ENCODE measurements at regions not wholly inside any gene's neighbourhood (a gene's known extent, or its start where the extent isn't known, plus 50 kb on each side); places are given as distances from the start of the nearest gene placed in this dataset.
"Not testable (repeated sequence)": the region's sequence is repeated elsewhere in the genome, so short reads cannot be mapped to it uniquely, and the experiment has no call there.

DNA sequence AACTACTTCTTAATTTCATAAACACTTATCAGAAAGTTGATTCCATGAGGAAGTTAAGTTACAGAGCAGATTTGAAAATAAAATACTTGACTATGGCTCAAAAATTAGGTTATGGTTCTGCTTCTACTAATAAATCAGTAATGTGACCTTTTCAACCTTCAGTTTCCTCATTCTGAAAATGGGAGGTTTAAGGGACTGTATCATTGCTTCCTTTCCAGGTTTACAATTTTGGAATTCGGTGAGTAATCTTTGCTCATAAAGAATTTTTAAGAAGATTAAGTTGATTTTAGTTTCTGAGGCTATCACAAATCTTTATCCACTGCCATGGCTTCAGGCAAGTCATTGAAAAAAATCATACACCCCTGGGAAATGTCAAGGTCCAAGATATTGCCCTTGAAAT, 1061.2 kb downstream of the DIPK2A start:
- no peak for DNase-seq (ENCODE audit: low spot score)

DNA sequence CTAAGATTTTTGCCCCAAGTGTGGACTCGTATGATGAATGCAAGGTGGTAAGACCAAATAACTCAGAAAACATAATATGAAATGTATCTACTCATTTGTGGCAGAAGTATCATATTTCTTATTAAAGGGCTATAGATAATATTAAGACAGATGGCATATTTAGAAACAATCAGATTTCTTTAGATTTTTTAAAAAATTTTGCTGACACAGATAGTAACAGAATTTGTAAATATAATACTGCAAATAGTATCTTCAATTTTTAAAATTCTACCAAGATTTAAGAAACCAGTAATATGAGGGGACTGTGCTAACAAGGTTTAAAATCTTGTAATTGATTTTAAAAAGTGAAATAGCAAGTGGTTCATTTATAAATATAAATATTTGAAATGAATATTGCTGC, 1064.1 kb downstream of the DIPK2A start:
- no peak for DNase-seq (ENCODE audit: low spot score)

DNA sequence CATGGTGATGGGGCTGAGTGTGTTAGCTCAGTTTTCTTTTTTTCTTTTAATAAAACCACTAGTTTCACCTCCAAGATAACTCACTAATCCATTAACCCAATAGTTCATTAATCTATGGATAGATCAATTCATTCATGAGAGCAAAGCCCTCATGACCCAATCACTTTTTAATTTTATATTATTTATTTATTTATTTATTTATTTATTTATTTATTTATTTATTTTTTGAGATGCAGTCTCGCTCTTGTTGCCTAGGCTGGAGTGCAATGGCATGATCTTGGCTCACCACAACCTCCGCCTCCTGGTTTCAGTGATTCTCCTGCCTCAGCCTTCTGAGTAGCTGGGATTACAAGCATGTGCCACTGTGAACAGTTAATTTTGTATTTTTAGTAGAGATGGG, 1082.4 kb downstream of the DIPK2A start:
- DNase-seq (ENCODE audit: low spot score): not testable (repeated sequence)

DNA sequence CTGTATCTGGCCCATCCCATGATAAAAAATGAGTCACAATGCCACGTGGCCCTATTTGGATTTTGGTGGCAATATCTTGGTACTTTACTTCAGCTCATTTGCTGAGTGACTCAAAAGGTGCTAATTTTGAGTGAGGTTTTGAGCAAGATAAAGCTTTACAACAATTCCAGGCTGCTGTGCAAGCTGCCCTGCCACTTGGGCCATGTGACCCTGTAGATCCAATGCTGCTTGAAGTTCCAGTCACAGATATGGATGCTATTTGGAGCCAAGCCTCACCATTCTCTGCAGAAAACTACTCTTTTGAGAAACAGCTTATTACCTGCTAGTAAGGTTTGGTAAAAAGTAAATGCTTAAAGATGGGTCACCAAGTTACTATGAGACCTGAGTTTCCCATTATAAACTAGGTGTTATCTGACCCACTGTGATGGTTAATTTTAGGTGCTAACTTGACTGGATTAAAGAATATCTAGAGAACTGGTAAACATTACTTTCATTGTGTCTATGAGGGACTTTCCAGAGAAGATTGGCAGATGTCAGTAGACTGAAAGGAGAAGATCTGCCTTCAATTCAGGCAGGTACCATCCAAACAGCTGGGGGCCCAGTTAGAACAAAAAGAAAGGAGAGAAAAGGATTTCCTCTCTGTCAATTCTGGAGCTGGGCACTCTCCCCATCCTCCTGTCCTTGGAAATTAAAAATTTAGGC, 1083.9 kb downstream of the DIPK2A start:
- DNase-seq (ENCODE audit: low spot score): no peak

DNA sequence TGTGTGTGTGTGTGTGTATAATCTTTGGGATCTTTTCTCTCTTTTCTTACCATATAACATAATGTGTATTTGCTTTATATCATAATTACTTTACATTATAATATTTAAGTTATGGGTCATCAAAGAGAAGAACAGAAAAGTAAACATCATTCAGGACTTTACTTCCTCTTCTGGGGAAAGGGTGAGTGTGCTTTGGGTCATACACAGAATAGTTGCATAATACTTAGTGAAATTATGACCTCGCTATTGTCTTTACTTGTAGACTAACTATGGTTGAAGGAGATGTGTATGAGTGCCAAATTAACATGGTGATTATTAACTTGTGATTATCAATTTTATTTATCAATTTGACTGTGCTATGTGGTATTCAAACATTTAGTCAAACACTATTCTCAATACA, 1086.9 kb downstream of the DIPK2A start:
- DNase-seq (ENCODE audit: low spot score): no peak

DNA sequence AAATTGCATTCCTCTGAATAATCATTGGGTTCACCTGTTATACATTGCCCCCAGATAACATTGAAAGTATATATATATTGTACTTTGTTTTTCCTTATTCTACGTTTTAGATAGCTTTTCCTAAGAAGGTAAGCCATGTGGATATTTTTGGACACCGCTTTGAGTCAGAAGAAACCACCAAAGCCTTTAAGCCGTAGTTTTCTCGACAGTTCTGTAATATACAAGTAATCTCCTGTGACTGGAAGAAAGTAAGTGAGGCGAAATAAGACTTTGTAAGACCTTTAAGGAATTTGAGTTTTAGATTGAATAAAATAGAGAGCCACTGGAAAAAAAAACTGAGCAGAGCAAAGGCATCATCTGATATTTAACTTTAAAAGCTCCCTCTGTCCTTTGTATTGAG, 1092.0 kb downstream of the DIPK2A start:
- DNase-seq (ENCODE audit: low spot score): no peak

DNA sequence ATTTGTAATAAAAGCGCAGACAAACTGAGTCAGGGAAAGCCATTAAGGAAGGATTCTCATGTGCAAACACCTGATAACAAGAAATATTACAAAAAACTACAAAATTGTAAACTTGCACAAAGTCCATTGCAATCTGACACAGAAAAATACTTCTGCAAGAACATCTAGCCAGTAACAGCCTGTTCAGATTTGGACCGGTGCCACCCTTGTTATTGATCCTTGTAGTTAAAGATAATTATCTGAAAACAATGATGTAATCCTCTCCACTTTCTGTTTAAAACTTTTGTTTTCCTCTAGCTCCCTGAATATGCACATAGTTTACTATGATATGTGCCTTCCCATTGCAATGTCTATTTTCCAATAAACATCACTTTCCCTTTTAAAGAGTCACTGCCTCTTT, 1090.2 kb downstream of the PLOD2 start:
- DNase-seq (ENCODE audit: low spot score): no peak

DNA sequence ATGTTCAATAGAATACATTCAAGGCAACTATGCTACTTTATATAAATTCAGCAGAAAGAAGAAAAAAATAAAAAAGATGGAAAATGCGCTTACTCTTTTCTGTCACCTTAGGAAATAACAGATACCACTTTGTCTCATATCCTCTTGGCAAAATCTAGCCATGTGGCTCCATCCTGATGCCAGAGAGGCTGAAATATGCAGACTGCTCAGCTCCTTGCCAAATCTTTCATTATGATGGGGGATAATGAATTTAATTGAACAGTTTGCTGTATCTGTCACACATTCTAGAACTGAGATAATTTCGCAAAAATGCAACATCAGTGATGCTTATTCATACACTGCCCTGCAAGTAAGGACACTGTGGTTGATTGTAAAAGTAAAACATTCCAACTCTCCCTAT, 1081.5 kb downstream of the PLOD2 start:
- DNase-seq (ENCODE audit: low spot score): no peak

DNA sequence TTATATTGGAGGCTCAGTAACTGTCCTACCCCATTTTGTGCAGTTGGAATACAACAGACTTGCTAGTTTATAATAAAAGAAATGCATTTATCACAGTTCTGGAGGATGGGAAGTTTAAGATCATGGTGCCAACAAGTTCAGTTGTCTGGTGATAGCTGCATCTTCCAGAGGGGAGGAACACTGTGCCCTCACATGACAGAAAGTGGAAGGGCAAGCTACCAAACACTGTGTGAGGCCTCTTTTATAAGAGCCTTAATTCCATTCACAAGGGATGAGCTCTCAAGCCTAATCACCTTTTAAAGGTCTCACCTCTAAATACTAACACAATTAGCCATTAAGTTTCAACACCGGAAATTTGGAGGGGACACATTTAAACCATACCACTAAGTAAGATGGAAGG, 1073.9 kb downstream of the PLOD2 start:
- DNase-seq (ENCODE audit: low spot score): no peak

DNA sequence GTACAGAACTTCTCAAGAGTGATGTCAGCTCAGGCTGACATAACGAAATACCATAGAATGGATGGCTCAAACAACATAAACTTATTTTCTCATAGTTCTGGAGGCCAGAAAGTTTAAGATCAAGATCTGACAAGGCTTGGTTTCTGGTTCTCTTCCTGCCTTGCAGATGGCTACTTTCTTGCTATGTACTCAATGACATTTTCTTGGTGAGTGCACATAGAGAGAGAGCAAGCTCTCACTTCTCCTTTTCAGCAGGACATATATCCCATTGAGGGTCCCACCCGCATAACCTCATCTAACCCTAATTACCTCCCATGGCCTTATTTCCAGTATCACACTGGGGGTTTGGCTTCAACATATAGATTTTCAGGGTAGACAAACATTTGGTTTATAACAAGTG, 1072.1 kb downstream of the PLOD2 start:
- DNase-seq (ENCODE audit: low spot score): no peak

DNA sequence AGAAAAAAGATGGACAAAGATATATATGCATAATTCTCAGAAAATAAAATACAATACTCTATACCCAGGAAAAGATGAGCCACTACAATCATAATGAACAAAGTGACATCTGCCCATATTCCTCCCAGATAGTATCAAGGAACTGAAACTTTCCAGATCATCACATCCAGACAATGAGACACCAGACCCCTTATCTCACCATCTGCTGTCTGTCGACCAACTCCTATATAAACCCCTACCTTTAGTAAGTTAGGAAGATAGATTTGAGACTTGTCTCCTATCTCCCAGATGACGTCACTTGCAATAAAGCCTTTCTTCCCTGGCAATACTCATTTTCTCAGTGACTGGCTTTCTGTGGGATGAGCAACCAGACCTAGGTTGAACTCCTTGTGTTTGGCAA, 1071.6 kb downstream of the PLOD2 start:
- DNase-seq (ENCODE audit: low spot score): no peak

DNA sequence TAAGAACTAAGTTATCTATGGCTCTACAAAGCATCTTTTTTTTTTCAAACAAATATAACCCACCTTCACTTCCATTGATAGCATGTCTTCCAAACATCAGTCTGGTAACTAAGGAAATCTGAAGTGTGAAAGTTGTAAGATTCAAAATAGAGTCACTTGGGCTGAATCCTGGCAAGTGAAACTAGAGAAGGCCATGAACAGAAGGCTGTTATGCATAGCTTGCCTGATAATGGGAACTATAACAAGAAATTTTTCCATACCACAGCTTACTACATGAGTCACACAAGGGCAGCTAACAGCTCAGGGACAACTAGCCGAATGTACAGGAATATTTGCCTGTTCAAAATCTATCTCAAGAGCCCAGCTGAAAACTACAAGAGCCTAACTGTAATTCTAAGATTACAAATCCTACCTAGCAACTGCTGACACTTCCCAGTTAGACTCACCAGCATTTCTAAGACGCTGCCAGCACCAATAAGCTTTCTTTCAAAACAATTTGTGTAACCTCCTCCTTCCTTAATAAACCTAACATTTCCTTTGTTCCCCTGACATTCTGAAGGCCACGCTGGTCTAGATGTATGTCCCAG, 1066.5 kb downstream of the PLOD2 start:
- peak; percentile 68 for DNase-seq (ENCODE audit: low spot score)

DNA sequence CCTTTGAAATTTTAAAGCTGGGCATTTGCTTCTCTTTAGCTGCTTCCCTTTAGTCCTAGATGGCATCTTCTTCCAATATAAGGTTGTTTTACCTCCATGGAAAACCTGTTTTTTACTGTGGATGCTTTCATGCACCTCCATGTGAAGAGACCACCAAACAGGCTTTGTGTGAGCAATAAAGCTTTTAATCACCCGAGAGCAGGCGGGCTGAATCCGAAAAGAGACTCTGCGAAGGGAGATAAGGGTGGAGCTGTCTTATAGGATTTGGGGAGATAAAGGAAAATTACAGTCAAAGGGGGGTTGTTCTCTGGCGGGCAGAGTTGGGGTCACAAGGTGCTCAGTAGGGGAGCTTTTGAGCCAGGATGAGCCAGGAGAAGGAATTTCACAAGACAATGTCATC, 1049.8 kb downstream of the PLOD2 start:
- not testable (repeated sequence) for DNase-seq (ENCODE audit: low spot score)

DNA sequence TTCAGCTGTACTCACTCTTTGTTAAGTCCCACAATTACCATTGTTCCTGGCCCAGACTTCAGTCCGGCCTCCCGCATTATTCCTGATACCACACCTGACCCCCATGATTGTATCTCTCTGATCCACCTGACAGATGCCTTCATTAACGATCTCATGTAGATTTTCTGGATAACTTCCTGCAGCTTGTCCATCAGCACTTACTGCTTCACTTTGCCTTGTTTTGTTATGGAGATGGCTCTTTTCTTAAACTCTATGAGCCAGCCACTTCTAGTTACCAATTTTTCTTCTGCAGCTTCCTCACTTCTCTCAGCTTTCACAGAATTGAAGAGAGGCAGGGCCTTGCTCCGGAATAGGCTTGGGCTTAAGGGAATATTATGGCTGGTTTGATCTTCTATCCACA, 1044.2 kb downstream of the PLOD2 start:
- DNase-seq (ENCODE audit: low spot score): no peak

DNA sequence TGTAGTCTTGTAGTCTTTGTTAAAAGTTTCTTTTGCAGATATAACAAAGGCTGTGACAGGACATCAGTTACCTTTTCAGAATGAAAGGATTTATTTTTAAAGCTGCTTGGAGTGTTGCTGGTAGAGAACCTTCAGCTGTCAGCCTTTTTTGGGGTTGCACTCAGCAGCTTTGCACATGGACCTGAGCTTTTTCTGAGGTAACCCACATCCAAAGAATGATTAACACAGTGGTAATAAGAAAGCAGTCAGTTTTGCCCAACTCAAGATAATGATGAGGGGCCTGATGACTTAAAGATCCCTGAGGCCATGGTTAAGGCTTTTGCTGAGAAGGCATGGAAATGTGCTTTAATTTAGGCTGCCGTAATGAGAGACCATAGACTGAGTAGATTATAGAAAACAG, 1042.7 kb downstream of the PLOD2 start:
- DNase-seq (ENCODE audit: low spot score): no peak

DNA sequence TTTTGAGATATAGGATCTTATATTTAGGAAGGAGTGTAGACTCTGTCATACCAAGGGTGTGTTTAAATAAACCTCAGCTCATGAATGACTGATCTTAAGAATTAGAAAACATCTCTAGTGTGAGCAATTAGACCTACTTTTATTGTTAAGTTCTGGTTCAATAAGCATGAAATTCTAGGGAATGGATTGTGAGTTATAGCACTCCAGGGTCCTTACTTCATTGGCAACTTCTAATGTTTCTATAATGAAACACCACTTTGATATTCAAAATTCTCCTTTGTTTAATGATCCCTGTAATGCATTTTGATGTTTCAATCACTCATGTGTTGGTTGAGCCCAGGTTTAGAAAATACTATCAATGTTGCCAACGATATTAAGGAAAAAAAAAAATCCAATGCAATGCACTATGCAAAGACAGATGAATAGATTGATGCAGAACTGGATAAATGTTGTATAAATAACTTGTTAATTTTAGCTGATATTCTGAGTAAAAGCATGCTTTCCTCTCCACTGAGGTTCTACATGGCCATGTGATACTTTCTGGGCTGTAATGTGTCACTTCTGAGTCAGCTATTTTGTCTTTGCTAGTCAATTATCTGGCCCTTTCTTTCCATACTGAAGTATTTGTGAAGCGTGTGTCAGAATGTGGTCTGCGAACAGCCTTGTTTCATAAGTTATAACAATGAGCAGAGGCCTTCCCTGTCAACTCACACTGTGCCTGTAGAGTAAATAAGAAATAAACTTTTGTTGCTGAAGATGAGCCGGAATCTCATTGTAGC, 1035.9 kb downstream of the PLOD2 start:
- no peak for DNase-seq (ENCODE audit: low spot score)

DNA sequence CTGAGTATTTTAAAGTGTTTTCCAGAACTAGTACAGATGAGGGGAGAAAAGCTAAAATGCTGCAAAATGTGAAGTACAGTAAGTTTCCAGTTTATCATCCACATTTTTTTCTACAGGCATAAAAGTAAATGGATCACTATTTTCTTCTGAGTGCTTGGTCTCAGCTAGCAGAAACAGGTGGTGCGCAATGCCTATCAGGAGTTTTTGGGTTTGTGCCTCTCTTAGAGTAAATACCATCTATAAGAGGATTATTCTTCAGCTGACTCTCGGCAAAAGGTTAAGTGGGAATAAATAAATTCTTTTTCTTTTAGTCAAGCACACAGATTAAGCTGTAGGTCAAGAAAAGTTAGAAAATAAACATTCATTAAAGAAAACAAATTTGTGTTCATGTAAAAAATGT, 1027.7 kb downstream of the PLOD2 start:
- DNase-seq (ENCODE audit: low spot score): no peak

DNA sequence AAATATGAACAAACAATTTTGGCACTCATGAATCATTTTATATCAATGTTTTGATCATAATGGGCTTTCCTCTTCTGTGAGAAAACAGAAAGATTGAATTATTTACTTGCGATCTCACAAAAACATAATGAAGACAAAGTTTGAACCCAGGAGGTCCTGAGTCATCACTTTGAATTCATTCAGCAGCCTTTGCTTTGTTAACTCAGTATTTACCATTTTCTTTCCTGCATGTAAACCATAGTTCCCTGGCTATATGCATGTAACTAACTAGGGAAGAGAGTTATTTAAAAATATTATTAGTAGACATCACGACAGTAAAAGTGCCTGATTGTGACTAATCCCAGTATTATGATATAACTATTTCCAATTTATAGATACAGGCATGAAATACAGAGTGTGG, 1026.2 kb downstream of the PLOD2 start:
- DNase-seq (ENCODE audit: low spot score): no peak

DNA sequence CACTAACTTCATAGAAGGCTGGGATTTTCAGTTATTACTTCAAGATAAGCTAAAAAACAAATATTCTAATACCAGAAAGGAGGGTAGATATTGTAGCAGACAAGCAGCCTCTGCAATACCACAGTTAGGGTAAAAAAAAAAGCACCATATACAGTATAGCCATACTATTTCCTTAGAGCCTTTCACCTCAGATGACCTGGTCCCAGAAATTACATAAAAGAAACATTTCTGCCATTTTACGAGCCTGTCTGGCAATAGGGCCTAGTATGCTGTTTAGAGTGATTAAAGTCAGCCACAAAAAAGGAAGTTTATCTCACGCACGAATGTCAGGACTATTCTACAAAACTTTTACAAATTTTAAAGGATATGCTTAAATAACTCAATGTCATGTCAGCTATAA, 1016.6 kb downstream of the PLOD2 start:
- no peak for DNase-seq (ENCODE audit: low spot score)

DNA sequence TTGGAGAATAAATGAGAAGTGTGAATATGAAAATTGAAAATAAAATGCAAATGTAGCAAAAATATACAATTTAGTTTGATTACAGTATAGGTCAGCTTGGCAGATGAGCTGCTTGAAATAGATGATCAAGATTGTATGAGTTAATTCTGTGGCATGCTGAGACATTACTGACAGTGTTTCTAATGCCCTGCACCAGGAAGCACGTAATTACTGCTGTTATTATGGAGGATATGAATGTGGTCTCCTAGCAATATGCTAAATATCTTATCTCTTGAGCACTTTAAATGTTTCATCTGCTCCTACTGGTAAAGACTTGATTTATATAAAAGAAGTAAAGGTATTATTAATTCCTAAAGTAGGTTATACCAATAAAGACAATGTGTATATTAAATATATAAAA, 1015.5 kb downstream of the PLOD2 start:
- no peak for DNase-seq (ENCODE audit: low spot score)

DNA sequence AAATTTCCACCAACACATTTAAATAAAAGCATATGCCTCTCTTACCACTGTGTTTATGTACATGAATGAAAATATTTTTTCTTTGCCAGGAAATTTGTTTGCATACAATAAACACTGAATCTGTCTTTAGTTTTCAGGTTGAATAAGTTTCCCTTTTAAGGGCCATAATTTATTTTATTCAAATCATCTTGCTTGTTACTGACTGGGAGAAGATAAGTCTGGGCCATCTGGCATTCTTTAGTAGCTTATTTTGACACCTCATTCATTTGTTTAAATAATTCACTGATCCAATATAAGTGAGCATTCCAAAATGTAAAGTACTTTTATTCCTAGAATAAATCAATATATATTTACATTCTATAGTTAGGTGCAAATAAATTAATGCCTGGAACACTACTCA, 1001.3 kb downstream of the PLOD2 start:
- no peak for DNase-seq (ENCODE audit: low spot score)

DNA sequence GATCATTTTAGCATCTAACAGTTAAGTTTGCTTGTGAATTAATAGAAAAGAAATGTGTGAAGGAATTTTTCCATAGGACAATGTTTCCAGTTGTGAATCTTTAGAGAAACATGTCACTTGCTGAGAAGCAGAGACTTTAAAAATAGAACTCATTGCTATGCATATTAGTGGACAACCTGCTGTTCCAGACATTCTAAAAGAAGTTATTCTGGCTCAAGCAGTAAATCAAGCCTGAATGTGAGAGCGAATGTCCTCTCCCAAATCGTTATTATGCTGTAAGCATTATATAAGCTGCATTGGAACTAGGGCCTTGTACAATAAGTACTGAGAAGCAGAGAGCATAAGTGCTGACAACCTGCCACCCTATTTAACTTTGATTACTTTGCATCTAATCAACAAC, 990.9 kb downstream of the PLOD2 start:
- no peak for DNase-seq (ENCODE audit: low spot score)

DNA sequence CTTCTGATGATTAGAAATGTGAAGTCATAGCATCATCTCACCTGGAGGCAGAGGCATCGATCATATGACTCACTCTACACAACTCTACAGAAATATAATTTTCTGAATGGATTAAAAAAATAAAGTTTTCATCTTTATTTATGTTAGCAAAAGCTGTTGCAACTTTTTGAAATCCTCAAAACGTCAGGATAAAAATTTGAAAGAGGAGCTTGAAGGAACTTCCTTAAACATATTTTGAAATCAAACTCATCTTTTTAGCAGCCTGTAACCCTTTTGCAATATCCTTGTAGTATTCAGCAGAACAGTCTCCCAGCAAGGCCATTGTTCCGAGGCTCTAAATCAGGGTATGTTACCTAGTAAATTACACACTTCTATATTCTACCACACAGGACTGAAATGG, 985.4 kb downstream of the PLOD2 start:
- no peak for DNase-seq (ENCODE audit: low spot score)

DNA sequence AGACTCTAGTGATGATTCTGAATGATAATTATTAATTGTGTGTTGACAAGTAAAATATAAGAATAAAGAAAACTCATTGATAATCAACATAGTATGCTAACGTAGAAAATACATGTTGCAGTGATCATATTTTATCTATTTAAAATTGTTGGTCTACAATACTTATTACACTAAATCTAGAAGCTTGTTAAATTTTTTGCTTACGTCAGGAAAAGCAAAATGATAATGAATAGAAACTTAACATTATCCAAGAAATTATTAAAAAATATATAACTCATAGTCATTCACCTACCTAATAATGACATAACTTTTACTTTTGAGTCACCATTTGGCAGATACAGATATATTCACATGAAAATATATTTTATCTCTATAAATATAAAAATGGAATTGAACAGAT, 984.1 kb downstream of the PLOD2 start:
- DNase-seq (ENCODE audit: low spot score): no peak

Data from NAMALWA (cell line).